ENCODE measurements at regions not wholly inside any gene's neighbourhood (a gene's known extent, or its start where the extent isn't known, plus 50 kb on each side); places are given as distances from the start of the nearest gene placed in this dataset.

- Histone ChIP-seq H3K27me3 (ENCODE audit: control insufficient read depth, insufficient read depth, low read length) (peaks cover 15% of the 10 kb centered on the region), H2AFZ (ENCODE audit: low read length) (no peak overlapping the region), H3K4me2 (ENCODE audit: extremely low read depth, insufficient read depth, low read length) (no peak overlapping the region), H3K27ac (ENCODE audit: insufficient read depth, low read length) (no peak overlapping the region), H3K4me3 (replicated peaks in 1 of 4; ENCODE audit: control extremely low read depth in 1 of 4, insufficient read depth in 1 of 4, low read depth in 3 of 4, low read length in 4 of 4) (no peak overlapping the region), H3K36me3 (ENCODE audit: control insufficient read depth, insufficient read depth, low read length) (no peaks in the 10 kb centered on the region), H3K9ac (ENCODE audit: insufficient read depth, low read length) (no peak overlapping the region), H3K79me2 (ENCODE audit: control insufficient read depth, insufficient read depth, low read length) (no peaks in the 10 kb centered on the region), H3K4me1 (ENCODE audit: control insufficient read depth, extremely low read depth, insufficient read depth, low read length) (no peaks in the 10 kb centered on the region), H3K9me3 (ENCODE audit: control insufficient read depth, insufficient read depth, low read depth, low read length) (no peaks in the 10 kb centered on the region), H4K20me1 (ENCODE audit: control insufficient read depth, extremely low read depth, insufficient read depth, low read length) (no peaks in the 10 kb centered on the region)
- TF ChIP-seq EZH2 (IDR thresholded peaks at IDR 0.05; ENCODE audit: low read length, missing control alignments) = no peak
- TF ChIP-seq, protein P1, sequence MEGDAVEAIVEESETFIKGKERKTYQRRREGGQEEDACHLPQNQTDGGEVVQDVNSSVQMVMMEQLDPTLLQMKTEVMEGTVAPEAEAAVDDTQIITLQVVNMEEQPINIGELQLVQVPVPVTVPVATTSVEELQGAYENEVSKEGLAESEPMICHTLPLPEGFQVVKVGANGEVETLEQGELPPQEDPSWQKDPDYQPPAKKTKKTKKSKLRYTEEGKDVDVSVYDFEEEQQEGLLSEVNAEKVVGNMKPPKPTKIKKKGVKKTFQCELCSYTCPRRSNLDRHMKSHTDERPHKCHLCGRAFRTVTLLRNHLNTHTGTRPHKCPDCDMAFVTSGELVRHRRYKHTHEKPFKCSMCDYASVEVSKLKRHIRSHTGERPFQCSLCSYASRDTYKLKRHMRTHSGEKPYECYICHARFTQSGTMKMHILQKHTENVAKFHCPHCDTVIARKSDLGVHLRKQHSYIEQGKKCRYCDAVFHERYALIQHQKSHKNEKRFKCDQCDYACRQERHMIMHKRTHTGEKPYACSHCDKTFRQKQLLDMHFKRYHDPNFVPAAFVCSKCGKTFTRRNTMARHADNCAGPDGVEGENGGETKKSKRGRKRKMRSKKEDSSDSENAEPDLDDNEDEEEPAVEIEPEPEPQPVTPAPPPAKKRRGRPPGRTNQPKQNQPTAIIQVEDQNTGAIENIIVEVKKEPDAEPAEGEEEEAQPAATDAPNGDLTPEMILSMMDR (conservative IDR thresholded peaks at IDR 0.05 in 1 of 2, IDR thresholded peaks at IDR 0.05 in 1 of 2; ENCODE audit: low read depth in 1 of 2, low read length in 2 of 2) = no peak
- DNase-seq (ENCODE audit: low read depth in 2 of 2) = no peak
These were observed 82.7 kb downstream of the RPS24 start for GRCh38 chr10:78116361-78116760.

DNA sequence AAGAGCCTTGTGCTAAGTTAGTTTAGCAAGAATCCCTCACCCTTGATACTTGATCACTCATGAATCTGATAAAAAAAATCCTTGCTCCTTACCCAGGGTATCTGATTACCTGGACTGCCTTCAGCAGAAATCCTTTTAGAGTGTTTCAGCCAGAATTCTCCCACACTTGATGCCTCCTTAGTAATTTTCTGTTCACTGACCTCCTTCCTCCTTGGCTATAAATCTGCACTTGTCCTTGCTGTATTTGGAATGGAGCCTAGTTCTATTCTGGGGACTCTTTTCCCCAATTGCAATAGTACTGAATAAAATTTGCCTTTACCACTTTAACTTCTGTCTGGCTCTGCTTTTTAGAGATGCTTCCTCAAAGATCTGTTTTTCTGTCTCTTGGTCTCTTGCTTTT is 84.9 kb downstream of the RPS24 start:
- Histone ChIP-seq H3K79me2 (ENCODE audit: control insufficient read depth, insufficient read depth, low read length) (no peaks in the 10 kb centered on the region), H3K36me3 (ENCODE audit: control insufficient read depth, insufficient read depth, low read length) (no peaks in the 10 kb centered on the region), H4K20me1 (ENCODE audit: control insufficient read depth, extremely low read depth, insufficient read depth, low read length) (no peaks in the 10 kb centered on the region), H3K4me2 (ENCODE audit: extremely low read depth, insufficient read depth, low read length) (no peak overlapping the region), H3K27ac (ENCODE audit: insufficient read depth, low read length) (no peak overlapping the region), H3K4me3 (replicated peaks in 1 of 4; ENCODE audit: control extremely low read depth in 1 of 4, insufficient read depth in 1 of 4, low read depth in 3 of 4, low read length in 4 of 4) (no peak overlapping the region), H3K4me1 (ENCODE audit: control insufficient read depth, extremely low read depth, insufficient read depth, low read length) (no peaks in the 10 kb centered on the region), H3K9ac (ENCODE audit: insufficient read depth, low read length) (no peak overlapping the region), H3K27me3 (ENCODE audit: control insufficient read depth, insufficient read depth, low read length) (peaks cover 15% of the 10 kb centered on the region), H2AFZ (ENCODE audit: low read length) (no peak overlapping the region), H3K9me3 (ENCODE audit: control insufficient read depth, insufficient read depth, low read depth, low read length) (no peaks in the 10 kb centered on the region)
- DNase-seq (ENCODE audit: low read depth in 2 of 2) = no peak
- TF ChIP-seq, protein P1 (conservative IDR thresholded peaks at IDR 0.05 in 1 of 2, IDR thresholded peaks at IDR 0.05 in 1 of 2; ENCODE audit: low read depth in 1 of 2, low read length in 2 of 2) = no peak
- no peak for TF ChIP-seq EZH2 (IDR thresholded peaks at IDR 0.05; ENCODE audit: low read length, missing control alignments)

DNA sequence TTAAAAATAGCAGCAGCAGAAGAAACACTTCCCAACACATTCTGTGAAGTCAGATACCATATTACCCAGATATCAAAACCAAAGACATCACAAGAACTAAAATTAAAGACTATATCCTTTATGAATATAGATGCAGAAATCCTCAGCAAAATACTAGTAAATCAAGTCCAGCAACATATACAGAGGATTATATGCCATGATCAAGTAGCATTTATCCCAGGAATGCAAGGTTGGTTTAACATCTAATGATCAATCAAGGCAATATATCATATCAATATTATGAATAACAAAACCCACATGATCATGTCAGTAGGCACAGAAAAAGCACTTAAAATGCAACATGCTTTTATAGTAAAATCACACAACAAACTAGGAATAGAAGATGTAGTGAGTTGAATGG is 88.1 kb downstream of the RPS24 start:
- TF ChIP-seq, protein P1 (conservative IDR thresholded peaks at IDR 0.05 in 1 of 2, IDR thresholded peaks at IDR 0.05 in 1 of 2; ENCODE audit: low read depth in 1 of 2, low read length in 2 of 2) = no peak
- no peak for TF ChIP-seq EZH2 (IDR thresholded peaks at IDR 0.05; ENCODE audit: low read length, missing control alignments)
- no peak overlapping the region for H3K9ac ChIP-seq (ENCODE audit: insufficient read depth, low read length)
- no peaks in the 10 kb centered on the region for H3K9me3 ChIP-seq (ENCODE audit: control insufficient read depth, insufficient read depth, low read depth, low read length)
- H3K36me3 ChIP-seq (ENCODE audit: control insufficient read depth, insufficient read depth, low read length) = no peaks in the 10 kb centered on the region
- no peak overlapping the region for H3K4me3 ChIP-seq (replicated peaks in 1 of 4; ENCODE audit: control extremely low read depth in 1 of 4, insufficient read depth in 1 of 4, low read depth in 3 of 4, low read length in 4 of 4)
- no peaks in the 10 kb centered on the region for H3K79me2 ChIP-seq (ENCODE audit: control insufficient read depth, insufficient read depth, low read length)
- no peak overlapping the region for H2AFZ ChIP-seq (ENCODE audit: low read length)
- H3K27me3 ChIP-seq (ENCODE audit: control insufficient read depth, insufficient read depth, low read length) = peaks cover 5% of the 10 kb centered on the region
- H3K4me1 ChIP-seq (ENCODE audit: control insufficient read depth, extremely low read depth, insufficient read depth, low read length) = no peaks in the 10 kb centered on the region
- no peak overlapping the region for H3K4me2 ChIP-seq (ENCODE audit: extremely low read depth, insufficient read depth, low read length)
- no peak for DNase-seq (ENCODE audit: low read depth in 2 of 2)
- H3K27ac ChIP-seq (ENCODE audit: insufficient read depth, low read length) = no peak overlapping the region
- H4K20me1 ChIP-seq (ENCODE audit: control insufficient read depth, extremely low read depth, insufficient read depth, low read length) = no peaks in the 10 kb centered on the region
